Mucosa of gallbladder (tissue), 1 donor: ENCODE measurements at regions not wholly inside any gene's neighbourhood (a gene's known extent, or its start where the extent isn't known, plus 50 kb on each side); places are given as distances from the start of the nearest gene placed in this dataset.

Source experiments
- DNase-seq: peaks from one replicate; pipeline ENCODE4 v3.0.0-alpha.2; 2020; ENCODE audit warnings: low spot score
- donor health status: DM: no; HTN: no; CAD: no.

GRCh38 chr20:23167431-23167830 lies 81.3 kb upstream of the CD93 start:
- DNase-seq: no peak

- DNase-seq: no peak
Measured at GRCh38 chr20:23166563-23166962, 80.4 kb upstream of the CD93 start.

- no peak for DNase-seq
Measured at GRCh38 chr20:23165964-23166363, 79.8 kb upstream of the CD93 start.

- DNase-seq: peak; percentile 74
Measured at GRCh38 chr20:23165307-23165750, 79.2 kb upstream of the CD93 start.

GRCh38 chr20:23164176-23164601 lies 78.1 kb upstream of the CD93 start:
- DNase-seq: peak; percentile 66

GRCh38 chr20:23163562-23163961 lies 77.4 kb upstream of the CD93 start:
- no peak for DNase-seq

GRCh38 chr20:23162887-23163286 lies 76.8 kb upstream of the CD93 start:
- DNase-seq: no peak

- peak; percentile 91 for DNase-seq
Measured at GRCh38 chr20:23161968-23162696, 76.0 kb upstream of the CD93 start.

- DNase-seq: no peak
Measured at GRCh38 chr20:23161244-23161891, 75.2 kb upstream of the CD93 start.

- no peak for DNase-seq
Measured at GRCh38 chr20:23160536-23161243, 74.6 kb upstream of the CD93 start.

- no peak for DNase-seq
Measured at GRCh38 chr20:23159947-23160318, 73.8 kb upstream of the CD93 start.

- no peak for DNase-seq
Measured at GRCh38 chr20:23159256-23159946, 73.3 kb upstream of the CD93 start.

- no peak for DNase-seq
Measured at GRCh38 chr20:23157734-23158133, 71.6 kb upstream of the CD93 start.

GRCh38 chr20:23156842-23157423 lies 70.8 kb upstream of the CD93 start:
- DNase-seq: no peak

GRCh38 chr20:23156170-23156841 lies 70.2 kb upstream of the CD93 start:
- no peak for DNase-seq

- DNase-seq: no peak
Measured at GRCh38 chr20:23155141-23155590, 69.0 kb upstream of the CD93 start.

GRCh38 chr20:23153696-23154341 lies 67.7 kb upstream of the CD93 start:
- no peak for DNase-seq

- DNase-seq: no peak
Measured at GRCh38 chr20:23152902-23153301, 66.8 kb upstream of the CD93 start.

GRCh38 chr20:23152308-23152892 lies 66.3 kb upstream of the CD93 start:
- peak; percentile 57 for DNase-seq

- DNase-seq: no peak
Measured at GRCh38 chr20:23151885-23152284, 65.8 kb upstream of the CD93 start.
